GM19438 (cell line): ENCODE measurements at regions not wholly inside any gene's neighbourhood (a gene's known extent, or its start where the extent isn't known, plus 50 kb on each side); places are given as distances from the start of the nearest gene placed in this dataset.

ENCODE experiments used
- ATAC-seq: cut with Tn5 transposase; IDR thresholded peaks from one replicate; pipeline ENCODE4 v1.9.1; 2021; ENCODE audit warnings: low read depth; ENCODE audit not compliant: unreplicated experiment

DNA sequence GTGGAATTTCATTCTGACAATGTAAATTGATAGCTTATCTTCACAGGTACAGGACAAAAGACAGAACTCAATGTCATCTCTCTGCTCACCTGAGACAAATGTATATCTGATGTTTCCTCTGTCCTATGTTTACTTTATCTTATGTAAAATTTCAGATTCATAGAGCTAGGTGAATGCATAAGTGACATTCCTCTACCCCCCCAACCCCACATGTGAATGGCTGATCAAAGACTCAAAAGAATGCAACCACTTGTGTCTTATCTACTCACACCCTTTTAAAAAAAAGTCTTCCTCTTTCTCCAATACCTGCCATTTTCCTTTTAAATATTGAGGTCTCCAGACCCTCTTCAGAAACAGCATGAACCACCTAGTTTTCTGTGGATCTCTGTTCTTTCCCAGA lies 736.6 kb upstream of the SEL1L start:
- ATAC-seq: no peak

- ATAC-seq: no peak
Measured at GRCh38 chr14:82298811-82299210, 765.2 kb upstream of the SEL1L start.

- no peak for ATAC-seq
Measured at GRCh38 chr14:82309199-82309598, 775.5 kb upstream of the SEL1L start.

DNA sequence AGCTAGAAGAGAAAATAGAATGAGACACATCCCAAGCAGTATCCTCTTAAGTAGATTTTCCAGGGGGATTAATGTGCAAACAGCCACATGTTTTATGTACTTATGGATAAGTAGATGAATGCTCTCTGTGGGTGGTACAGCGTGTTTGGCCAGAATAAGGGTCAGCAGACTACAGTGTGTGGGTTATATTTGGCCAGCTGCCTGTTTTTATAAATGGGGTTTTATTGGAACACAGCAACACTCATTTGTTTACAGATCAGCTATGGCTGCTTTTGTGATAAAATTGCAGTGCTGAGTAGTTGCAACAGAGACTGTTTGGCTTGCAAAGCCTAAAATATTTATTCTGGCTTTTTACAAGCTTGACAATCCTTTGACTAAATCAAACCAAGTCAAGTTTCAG lies 780.2 kb upstream of the SEL1L start:
- ATAC-seq: no peak

GRCh38 chr14:82328442-82328841 lies 794.8 kb upstream of the SEL1L start:
- no peak for ATAC-seq

GRCh38 chr14:82341261-82341810 lies 807.7 kb upstream of the SEL1L start:
- ATAC-seq: no peak

DNA sequence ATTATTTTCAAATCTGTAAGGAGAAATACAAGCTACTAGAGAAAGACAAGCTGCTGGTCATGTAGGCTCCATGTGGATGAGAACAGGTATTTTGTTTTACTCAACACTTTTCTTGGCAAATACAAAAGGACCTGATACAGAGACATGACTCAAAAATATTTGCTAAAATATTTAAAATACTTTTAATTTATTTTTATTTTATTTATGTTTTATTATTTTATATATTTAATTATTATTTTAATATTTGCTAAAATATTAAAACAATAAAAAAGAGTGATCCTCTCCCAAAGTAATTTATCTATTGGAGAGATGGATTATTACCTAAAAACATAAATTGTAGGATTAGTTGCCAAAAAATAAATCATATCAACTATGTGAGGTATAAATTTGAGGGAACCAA lies 808.9 kb upstream of the SEL1L start:
- ATAC-seq: no peak

DNA sequence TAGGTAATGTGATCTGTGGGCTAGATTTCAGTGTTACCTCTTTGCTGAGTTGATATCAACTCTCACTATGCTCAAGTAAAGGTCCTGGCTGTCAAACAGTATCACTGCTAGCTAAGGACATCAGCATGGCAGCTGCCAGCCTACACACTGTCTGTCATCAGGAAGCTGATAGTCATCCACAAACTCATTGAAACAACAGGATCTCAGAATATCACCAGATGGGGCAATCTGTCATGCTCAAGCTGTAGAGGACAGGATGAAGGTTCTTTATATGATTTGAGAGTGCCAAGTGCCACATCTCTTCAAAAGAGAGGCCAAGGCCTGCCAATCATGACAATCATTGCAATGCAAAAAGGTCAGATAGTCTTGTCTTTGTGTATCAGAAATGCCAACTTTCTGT lies 811.5 kb upstream of the SEL1L start:
- no peak for ATAC-seq

DNA sequence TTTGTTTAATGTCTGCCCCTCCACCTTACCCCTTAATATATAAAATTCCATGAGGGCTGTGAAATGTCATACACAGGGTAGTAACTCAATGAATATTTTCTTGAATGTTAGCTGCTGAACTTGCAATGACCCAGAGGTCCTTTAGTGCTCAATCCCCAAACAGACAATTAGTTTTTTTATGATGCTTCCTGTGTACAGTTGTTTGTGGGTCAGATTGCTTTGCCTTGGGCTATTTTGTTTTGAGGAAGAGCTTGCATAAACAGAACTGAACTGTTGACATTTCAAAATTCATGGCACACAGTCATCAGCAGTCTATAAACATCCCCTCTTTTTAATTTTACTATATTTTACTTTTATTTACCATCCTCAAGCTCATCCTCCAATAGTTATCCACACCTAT lies 820.5 kb upstream of the SEL1L start:
- no peak for ATAC-seq

DNA sequence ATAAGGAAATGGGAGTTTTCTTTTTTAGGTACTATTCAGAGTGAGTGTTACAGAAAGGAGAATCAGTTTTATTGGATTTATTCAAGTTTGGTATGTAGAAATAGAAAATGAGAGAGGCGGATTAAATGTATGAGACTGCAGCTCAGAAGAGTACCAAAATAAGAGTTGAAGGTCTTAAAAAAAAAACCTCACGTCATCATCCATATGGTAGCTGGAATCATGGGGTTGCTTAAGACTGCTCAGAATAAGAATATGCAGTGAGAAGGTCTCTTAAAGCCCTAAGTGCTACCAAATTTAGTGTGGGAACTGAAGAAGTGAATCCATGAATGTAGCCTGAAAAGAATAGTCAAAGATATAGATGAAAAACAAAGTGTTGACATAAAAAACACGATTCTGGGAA lies 825.5 kb upstream of the SEL1L start:
- ATAC-seq: no peak

GRCh38 chr14:82362452-82362851 lies 828.8 kb upstream of the SEL1L start:
- ATAC-seq: no peak

- ATAC-seq: no peak
Measured at GRCh38 chr14:82365471-82365870, 831.8 kb upstream of the SEL1L start.

DNA sequence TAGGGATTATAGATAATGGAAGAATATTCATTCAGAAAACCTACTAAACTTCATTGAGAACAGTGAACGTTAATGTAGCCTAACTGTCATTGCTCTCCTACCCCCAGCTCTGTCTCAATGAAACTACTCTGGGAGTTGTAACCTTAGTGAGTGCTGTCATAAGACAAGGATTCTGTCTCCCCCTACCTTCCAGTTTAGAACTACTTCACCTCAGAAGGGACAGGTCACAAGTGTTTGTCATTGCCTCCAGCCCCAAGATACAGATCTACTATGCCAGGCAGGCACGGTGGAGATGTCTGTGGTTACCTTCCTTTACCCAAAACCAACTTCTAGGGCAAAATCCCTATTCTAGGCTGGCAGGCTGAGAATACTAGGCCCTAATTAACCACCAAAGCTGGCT lies 833.1 kb upstream of the SEL1L start:
- no peak for ATAC-seq

DNA sequence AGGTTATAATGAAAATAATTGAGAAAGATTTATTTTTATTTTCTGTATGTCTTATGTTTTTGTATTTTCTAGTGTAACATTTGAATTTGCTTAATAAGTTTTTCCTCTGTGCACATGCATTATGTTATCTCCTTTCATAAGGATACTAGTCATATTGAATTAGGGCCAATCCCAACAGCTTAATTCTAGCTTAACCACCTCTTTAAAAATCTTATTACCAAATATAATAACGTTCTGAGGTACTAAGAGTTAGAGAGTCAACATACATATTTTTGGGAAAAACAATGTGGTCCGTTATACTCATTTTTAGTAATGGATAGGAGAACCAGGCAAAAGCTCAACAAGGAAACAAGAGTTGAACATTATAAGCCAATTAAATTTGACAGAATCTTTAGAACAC lies 845.6 kb upstream of the SEL1L start:
- no peak for ATAC-seq

DNA sequence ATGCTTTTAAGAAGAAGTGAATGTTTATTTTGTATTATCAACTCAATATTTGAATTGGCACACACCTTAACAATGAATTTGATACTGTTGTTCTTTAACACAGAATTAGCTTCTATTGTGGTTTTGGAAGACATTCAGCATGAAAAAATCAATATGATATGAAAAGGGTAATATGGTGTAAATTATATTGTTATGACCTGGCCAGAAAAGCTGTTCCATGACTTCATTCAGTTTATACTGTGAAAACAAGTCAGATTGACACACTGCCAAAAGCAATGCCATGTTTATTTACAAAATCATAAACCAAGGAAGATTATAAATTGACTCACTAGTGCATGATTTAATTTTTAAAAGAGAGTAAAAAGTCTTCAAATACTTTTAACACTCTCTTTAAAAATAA lies 851.4 kb upstream of the SEL1L start:
- no peak for ATAC-seq

- no peak for ATAC-seq
Measured at GRCh38 chr14:82387699-82388098, 854.0 kb upstream of the SEL1L start.

- ATAC-seq: no peak
Measured at GRCh38 chr14:82388488-82388887, 854.8 kb upstream of the SEL1L start.

DNA sequence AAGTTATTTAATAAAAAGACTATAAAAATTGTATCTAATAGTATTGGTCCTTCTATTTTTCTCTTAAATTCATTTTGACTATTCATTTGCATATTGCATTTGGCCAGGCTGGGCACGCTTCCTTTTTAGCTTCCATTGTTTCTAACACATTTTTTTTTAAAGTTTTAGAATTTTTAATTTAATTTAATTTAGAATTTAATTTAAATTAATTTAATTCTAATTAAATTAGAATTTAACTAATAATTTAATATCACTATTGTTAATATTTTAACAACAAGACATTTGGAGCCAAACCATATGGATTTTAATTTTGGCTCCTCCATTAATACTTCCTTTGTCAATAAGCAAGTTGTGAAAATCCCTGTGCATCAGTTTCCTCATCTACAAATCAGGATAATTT lies 856.9 kb upstream of the SEL1L start:
- ATAC-seq: no peak

DNA sequence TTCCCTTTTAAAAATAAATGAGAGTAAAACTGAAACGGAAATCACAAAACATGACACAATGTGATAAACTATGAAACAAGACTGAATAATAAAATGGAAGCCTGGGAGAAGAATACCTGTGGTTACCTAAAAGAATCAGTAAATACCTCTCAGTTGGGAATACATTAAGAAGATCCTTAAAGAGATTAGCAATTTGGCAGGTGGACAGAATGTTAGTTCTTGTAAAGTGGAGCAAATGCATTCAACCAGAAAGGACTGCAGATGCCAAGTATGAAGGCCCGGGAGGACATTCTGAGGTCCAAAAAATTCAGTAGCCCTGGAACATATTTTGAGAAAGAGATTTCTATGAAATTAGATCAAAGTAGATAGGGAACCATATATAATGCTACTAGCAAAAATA lies 861.3 kb upstream of the SEL1L start:
- ATAC-seq: no peak

DNA sequence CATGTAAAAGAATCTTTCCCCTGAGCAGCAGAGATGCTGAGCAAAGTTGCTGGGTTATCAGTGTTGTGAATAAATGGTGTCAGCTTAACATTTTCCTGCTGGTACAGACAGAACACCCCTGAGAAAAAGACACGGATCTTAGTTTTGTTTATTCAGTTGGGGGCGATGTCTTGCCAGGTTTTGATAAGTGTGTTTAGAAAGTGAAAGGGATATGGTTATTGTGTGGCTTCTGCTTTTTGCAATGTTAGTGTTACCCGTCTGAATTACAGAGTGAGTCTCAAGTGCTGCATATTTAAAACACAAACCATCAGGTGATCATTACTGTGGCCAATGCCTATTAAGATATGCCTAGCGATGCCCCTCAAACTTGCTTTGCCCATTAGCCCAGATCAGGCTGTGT lies 864.6 kb upstream of the SEL1L start:
- ATAC-seq: no peak

DNA sequence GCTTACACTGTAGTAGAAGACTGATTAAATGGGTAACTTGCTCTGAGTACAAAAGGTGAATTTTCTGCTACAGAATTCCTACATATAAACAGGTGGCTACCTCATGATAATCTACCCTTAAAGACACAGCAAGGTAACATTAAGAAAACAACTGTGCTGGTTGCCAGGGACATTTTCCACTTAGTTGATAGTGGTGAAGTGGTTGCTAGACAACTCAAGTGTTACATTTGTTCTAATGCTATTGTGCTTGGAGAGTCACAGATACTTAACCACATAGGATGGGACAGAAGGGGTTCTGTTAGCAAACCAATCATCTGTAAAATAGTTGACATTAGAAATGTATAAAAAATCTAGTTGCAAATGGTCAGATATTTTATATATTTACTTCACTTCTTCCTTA lies 870.3 kb upstream of the SEL1L start:
- ATAC-seq: no peak

- no peak for ATAC-seq
Measured at GRCh38 chr14:82410064-82410463, 876.4 kb upstream of the SEL1L start.

GRCh38 chr14:82411298-82411697 lies 877.6 kb upstream of the SEL1L start:
- ATAC-seq: no peak
